ENCODE measurements at regions not wholly inside any gene's neighbourhood (a gene's known extent, or its start where the extent isn't known, plus 50 kb on each side); places are given as distances from the start of the nearest gene placed in this dataset.
"Not testable (repeated sequence)": the region's sequence is repeated elsewhere in the genome, so short reads cannot be mapped to it uniquely, and the experiment has no call there.

- H3K4me3 Mint-ChIP-seq (ENCODE audit: unreplicated experiment); CTCF ChIA-PET; DNase-seq (ENCODE audit: unreplicated experiment); POLR2A ChIA-PET; H3K27me3 Mint-ChIP-seq (ENCODE audit: insufficient read depth, unreplicated experiment); BruUV-seq (replicated peaks); H3K27ac Mint-ChIP-seq (ENCODE audit: low read depth, unreplicated experiment); intact Hi-C loops (cut with micrococcal nuclease); H3K4me1 Mint-ChIP-seq (ENCODE audit: insufficient read depth, unreplicated experiment); H3K36me3 Mint-ChIP-seq (ENCODE audit: insufficient read depth, unreplicated experiment): not testable (repeated sequence)
- H3K9me3 Mint-ChIP-seq (ENCODE audit: unreplicated experiment), result peaks cover 16% of the 10 kb centered on the region
Measured at GRCh38 chr9:95391271-95391670, 73.8 kb upstream of the FANCC start.

- H3K27me3 Mint-ChIP-seq (ENCODE audit: insufficient read depth, unreplicated experiment), result no peaks in the 10 kb centered on the region
- H3K9me3 Mint-ChIP-seq (ENCODE audit: unreplicated experiment), result no peaks in the 10 kb centered on the region
- H3K4me3 Mint-ChIP-seq (ENCODE audit: unreplicated experiment), result no peak overlapping the region
- POLR2A ChIA-PET, result interaction anchor here (0.5 kb wide), 1 partner anchor 929 kb away, joined by 6 read pairs; no protein-coding TSS in a partner anchor
- no peaks in the 10 kb centered on the region for H3K4me1 Mint-ChIP-seq (ENCODE audit: insufficient read depth, unreplicated experiment)
- BruUV-seq (replicated peaks), result no TSS peak
- DNase-seq (ENCODE audit: unreplicated experiment), result no peak
- peaks cover 6% of the 10 kb centered on the region for H3K36me3 Mint-ChIP-seq (ENCODE audit: insufficient read depth, unreplicated experiment)
- intact Hi-C loops (cut with micrococcal nuclease), result no loop called here
- no peak overlapping the region for H3K27ac Mint-ChIP-seq (ENCODE audit: low read depth, unreplicated experiment)
- no peak for TF ChIP-seq CTCF (IDR thresholded peaks at IDR 0.05; ENCODE audit: unreplicated experiment)
- CTCF ChIA-PET, result no interaction called here
Measured at GRCh38 chr9:95389373-95389772, 71.9 kb upstream of the FANCC start.

GRCh38 chr9:95386843-95387242 is 69.3 kb upstream of the FANCC start:
- ChIA-PET CTCF (interaction anchor here (0.6 to 1.2 kb wide), 2 partner anchors 10 to 341 kb away, joined by 3 read pairs; no protein-coding TSS in a partner anchor), POLR2A (interaction anchor here (0.6 kb wide), 1 partner anchor 120 kb away, joined by 3 read pairs; no protein-coding TSS in a partner anchor)
- Mint-ChIP-seq H3K4me3 (ENCODE audit: unreplicated experiment) (no peak overlapping the region), H3K4me1 (ENCODE audit: insufficient read depth, unreplicated experiment) (peaks cover 10% of the 10 kb centered on the region), H3K9me3 (ENCODE audit: unreplicated experiment) (no peaks in the 10 kb centered on the region), H3K27me3 (ENCODE audit: insufficient read depth, unreplicated experiment) (no peaks in the 10 kb centered on the region), H3K36me3 (ENCODE audit: insufficient read depth, unreplicated experiment) (peaks cover 5% of the 10 kb centered on the region), H3K27ac (ENCODE audit: low read depth, unreplicated experiment) (no peak overlapping the region)
- BruUV-seq (replicated peaks), result no TSS peak
- no peak for DNase-seq (ENCODE audit: unreplicated experiment)
- no peak for TF ChIP-seq CTCF (IDR thresholded peaks at IDR 0.05; ENCODE audit: unreplicated experiment)
- intact Hi-C loops (cut with micrococcal nuclease), result no loop called here

GRCh38 chr9:95385521-95385920 is 68.0 kb upstream of the FANCC start:
- H3K4me3 Mint-ChIP-seq (ENCODE audit: unreplicated experiment), result no peak overlapping the region
- no peaks in the 10 kb centered on the region for H3K9me3 Mint-ChIP-seq (ENCODE audit: unreplicated experiment)
- no TSS peak for BruUV-seq (replicated peaks)
- H3K36me3 Mint-ChIP-seq (ENCODE audit: insufficient read depth, unreplicated experiment), result no peaks in the 10 kb centered on the region
- peaks cover 18% of the 10 kb centered on the region for H3K4me1 Mint-ChIP-seq (ENCODE audit: insufficient read depth, unreplicated experiment)
- POLR2A ChIA-PET, result interaction anchor here (1.1 to 1.7 kb wide), 2 partner anchors 15 to 40 kb away, joined by 3 to 4 read pairs; no protein-coding TSS in a partner anchor
- H3K27ac Mint-ChIP-seq (ENCODE audit: low read depth, unreplicated experiment), result no peak overlapping the region
- no peaks in the 10 kb centered on the region for H3K27me3 Mint-ChIP-seq (ENCODE audit: insufficient read depth, unreplicated experiment)
- no peak for TF ChIP-seq CTCF (IDR thresholded peaks at IDR 0.05; ENCODE audit: unreplicated experiment)
- DNase-seq (ENCODE audit: unreplicated experiment), result no peak
- CTCF ChIA-PET, result interaction anchor here (1.2 kb wide), 1 partner anchor 9 kb away, joined by 3 read pairs; no protein-coding TSS in a partner anchor
- intact Hi-C loops (cut with micrococcal nuclease), result no loop called here

GRCh38 chr9:95383845-95384244 is 66.3 kb upstream of the FANCC start:
- Mint-ChIP-seq H3K4me3 (ENCODE audit: unreplicated experiment) (no peak overlapping the region), H3K27me3 (ENCODE audit: insufficient read depth, unreplicated experiment) (no peaks in the 10 kb centered on the region), H3K27ac (ENCODE audit: low read depth, unreplicated experiment) (no peak overlapping the region), H3K9me3 (ENCODE audit: unreplicated experiment) (no peaks in the 10 kb centered on the region), H3K4me1 (ENCODE audit: insufficient read depth, unreplicated experiment) (peaks cover 18% of the 10 kb centered on the region), H3K36me3 (ENCODE audit: insufficient read depth, unreplicated experiment) (no peaks in the 10 kb centered on the region)
- no peak for TF ChIP-seq CTCF (IDR thresholded peaks at IDR 0.05; ENCODE audit: unreplicated experiment)
- intact Hi-C loops (cut with micrococcal nuclease), result no loop called here
- BruUV-seq (replicated peaks), result no TSS peak
- ChIA-PET POLR2A (interaction anchor here (0.9 to 2.2 kb wide), 4 partner anchors 42 to 128 kb away, joined by 3 to 19 read pairs (median 6); partner anchors contain the start of gene FANCC), CTCF (no interaction called here)
- DNase-seq (ENCODE audit: unreplicated experiment), result no peak

Measured in MCF 10A (cell line).